H1 (cell line): ENCODE measurements at regions not wholly inside any gene's neighbourhood (a gene's known extent, or its start where the extent isn't known, plus 50 kb on each side); places are given as distances from the start of the nearest gene placed in this dataset.

Experiments used
- ATF3 ChIP-seq: IDR thresholded peaks from 2 replicates; pipeline ENCODE4 v1.6.1; 2011; ENCODE audit warnings: low read depth, mild to moderate bottlenecking, low read length; ENCODE audit not compliant: insufficient read depth
- FOSL1 ChIP-seq: IDR thresholded peaks from 2 replicates; pipeline ENCODE4 v1.6.1; 2011; ENCODE audit warnings: mild to moderate bottlenecking, low read depth, low read length, moderate library complexity; ENCODE audit not compliant: insufficient read depth
- KDM5A ChIP-seq: fragments of 200-600 bp; IDR thresholded peaks from 2 replicates; pipeline ENCODE4 v1.7.1; 2012; ENCODE audit warnings: mild to moderate bottlenecking, low read length, inconsistent platforms, mixed read lengths
- MAX ChIP-seq: IDR thresholded peaks from 2 replicates; pipeline ENCODE4 v1.6.1; 2012; ENCODE audit warnings: inconsistent platforms
- RFX5 ChIP-seq: IDR thresholded peaks from 2 replicates; pipeline ENCODE4 v1.6.1; 2011; ENCODE audit warnings: low read depth, low read length, improper control_type of control experiment, borderline replicate concordance

GRCh38 chr3:35322070-35322469 lies 317.3 kb upstream of the ARPP21 start (continued):
- TF ChIP-seq ATF3 (no peak), RFX5 (no peak), MAX (no peak), KDM5A (no peak), FOSL1 (no peak)
